Astrocyte (in vitro differentiated cells and primary cell): ENCODE measurements at regions not wholly inside any gene's neighbourhood (a gene's known extent, or its start where the extent isn't known, plus 50 kb on each side); places are given as distances from the start of the nearest gene placed in this dataset.

Experiments used
- DNase-seq: peaks from one replicate; pipeline ENCODE4 v3.0.0-alpha.2; 2010; ENCODE audit warnings: low read depth
- FAIRE-seq: peaks from 2 replicates; lab custom pipeline; 2011; peaks lifted over from hg19 to GRCh38; lab: Jason Lieb, UNC
- H2AFZ ChIP-seq: 2 replicates; pipeline ENCODE4 v1.6.0; 2012; ENCODE audit warnings: low read depth, low read length, inconsistent platforms
- H3K27ac ChIP-seq: 2 replicates; pipeline ENCODE4 v1.5.1; 2011; ENCODE audit warnings: low read depth, low read length, inconsistent platforms
- H3K27me3 ChIP-seq: 2 replicates; pipeline ENCODE4 v1.6.0; 2011; ENCODE audit warnings: low read length, inconsistent platforms; ENCODE audit not compliant: insufficient read depth
- H3K36me3 ChIP-seq: 2 replicates; pipeline ENCODE4 v1.5.1; 2011; ENCODE audit warnings: low read length, inconsistent platforms; ENCODE audit not compliant: insufficient read depth
- H3K4me1 ChIP-seq: 2 replicates; pipeline ENCODE4 v1.5.1; 2011; ENCODE audit warnings: low read length, inconsistent platforms; ENCODE audit not compliant: insufficient read depth
- H3K4me2 ChIP-seq: 2 replicates; pipeline ENCODE4 v1.6.0; 2012; ENCODE audit warnings: low read length, inconsistent platforms
- H3K4me3 ChIP-seq: 2 replicates; pipeline ENCODE4 v1.5.1; 2011; ENCODE audit warnings: low read depth, mild to moderate bottlenecking, low read length, inconsistent platforms; ENCODE audit not compliant: insufficient read depth
- H3K79me2 ChIP-seq: 2 replicates; pipeline ENCODE4 v1.6.0; 2012; ENCODE audit warnings: mild to moderate bottlenecking, low read length, inconsistent platforms; ENCODE audit not compliant: insufficient read depth
- H3K9ac ChIP-seq: 2 replicates; pipeline ENCODE4 v1.6.0; 2012; ENCODE audit warnings: mild to moderate bottlenecking, low read length, inconsistent platforms
- H3K9me3 ChIP-seq: 2 replicates; pipeline ENCODE4 v1.5.1; 2012; ENCODE audit warnings: low read depth, mild to moderate bottlenecking, low read length, inconsistent platforms; ENCODE audit not compliant: insufficient read depth
- H4K20me1 ChIP-seq: 2 replicates; pipeline ENCODE4 v1.6.0; 2012; ENCODE audit warnings: low read length, inconsistent platforms; ENCODE audit not compliant: insufficient read depth
- H3K27ac Mint-ChIP-seq: one replicate; pipeline ENCODE4 v1.8.0; 2021; ENCODE audit warnings: mild to moderate bottlenecking, mixed read lengths; ENCODE audit not compliant: unreplicated experiment
- H3K27me3 Mint-ChIP-seq: one replicate; pipeline ENCODE4 v1.8.0; 2021; ENCODE audit warnings: low read depth, mixed read lengths; ENCODE audit not compliant: unreplicated experiment
- H3K36me3 Mint-ChIP-seq: one replicate; pipeline ENCODE4 v1.8.0; 2021; ENCODE audit warnings: low read depth, mixed read lengths; ENCODE audit not compliant: unreplicated experiment
- H3K4me1 Mint-ChIP-seq: one replicate; pipeline ENCODE4 v1.8.0; 2021; ENCODE audit warnings: low read depth, mixed read lengths; ENCODE audit not compliant: unreplicated experiment
- H3K4me3 Mint-ChIP-seq: one replicate; pipeline ENCODE4 v1.8.0; 2021; ENCODE audit warnings: mild to moderate bottlenecking, moderate library complexity, mixed read lengths; ENCODE audit not compliant: unreplicated experiment
- H3K9me3 Mint-ChIP-seq: one replicate; pipeline ENCODE4 v1.8.0; 2021; ENCODE audit warnings: mild to moderate bottlenecking, mixed read lengths; ENCODE audit not compliant: unreplicated experiment
- EZH2 ChIP-seq: IDR thresholded peaks from 2 replicates; pipeline ENCODE4 v1.6.1; 2012; ENCODE audit warnings: mild to moderate bottlenecking, low read length, inconsistent platforms; ENCODE audit not compliant: insufficient read depth
- TF ChIP-seq, protein P1 (sequence below): IDR thresholded peaks from 2 replicates; pipeline ENCODE4 v1.5.1; 2011; ENCODE audit warnings: low read depth, mild to moderate bottlenecking, inconsistent platforms, low read length, moderate library complexity; ENCODE audit not compliant: insufficient read depth

DNA sequence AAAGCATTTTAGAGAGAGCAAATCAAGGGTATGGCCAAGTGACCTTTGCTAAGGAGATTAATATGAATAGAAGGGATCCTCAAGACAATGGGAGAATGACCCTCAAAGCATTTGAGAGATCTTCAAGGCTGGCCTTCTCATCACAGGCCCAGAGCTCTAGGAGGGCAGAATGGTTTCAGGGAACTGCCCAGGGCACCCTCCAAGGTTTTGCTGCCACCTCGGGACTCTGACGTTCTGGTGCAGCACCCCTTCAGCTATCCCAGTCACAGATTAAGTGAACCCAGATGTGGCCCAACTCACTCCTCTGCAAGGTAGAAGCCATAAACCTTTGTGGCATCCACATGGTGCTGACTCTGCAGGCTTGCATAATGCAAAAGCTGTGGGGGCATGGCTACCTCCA lies 209.3 kb downstream of the TLE3 start:
- FAIRE-seq: no peak
- Mint-ChIP-seq H3K4me3 (no peak overlapping the region), H3K4me1 (no peaks in the 10 kb centered on the region), H3K36me3 (peaks cover 3% of the 10 kb centered on the region), H3K27me3 (peaks cover 26% of the 10 kb centered on the region), H3K9me3 (peaks cover 10% of the 10 kb centered on the region), H3K27ac (no peak overlapping the region)
- no peak overlapping the region for H3K9ac ChIP-seq
- H3K79me2 ChIP-seq: no peaks in the 10 kb centered on the region
- H3K27me3 ChIP-seq: peaks cover 12% of the 10 kb centered on the region
- no peak overlapping the region for H2AFZ ChIP-seq
- DNase-seq: no peak
- TF ChIP-seq, protein P1, sequence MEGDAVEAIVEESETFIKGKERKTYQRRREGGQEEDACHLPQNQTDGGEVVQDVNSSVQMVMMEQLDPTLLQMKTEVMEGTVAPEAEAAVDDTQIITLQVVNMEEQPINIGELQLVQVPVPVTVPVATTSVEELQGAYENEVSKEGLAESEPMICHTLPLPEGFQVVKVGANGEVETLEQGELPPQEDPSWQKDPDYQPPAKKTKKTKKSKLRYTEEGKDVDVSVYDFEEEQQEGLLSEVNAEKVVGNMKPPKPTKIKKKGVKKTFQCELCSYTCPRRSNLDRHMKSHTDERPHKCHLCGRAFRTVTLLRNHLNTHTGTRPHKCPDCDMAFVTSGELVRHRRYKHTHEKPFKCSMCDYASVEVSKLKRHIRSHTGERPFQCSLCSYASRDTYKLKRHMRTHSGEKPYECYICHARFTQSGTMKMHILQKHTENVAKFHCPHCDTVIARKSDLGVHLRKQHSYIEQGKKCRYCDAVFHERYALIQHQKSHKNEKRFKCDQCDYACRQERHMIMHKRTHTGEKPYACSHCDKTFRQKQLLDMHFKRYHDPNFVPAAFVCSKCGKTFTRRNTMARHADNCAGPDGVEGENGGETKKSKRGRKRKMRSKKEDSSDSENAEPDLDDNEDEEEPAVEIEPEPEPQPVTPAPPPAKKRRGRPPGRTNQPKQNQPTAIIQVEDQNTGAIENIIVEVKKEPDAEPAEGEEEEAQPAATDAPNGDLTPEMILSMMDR: no peak
- no peak for TF ChIP-seq EZH2
- H4K20me1 ChIP-seq: no peaks in the 10 kb centered on the region
- H3K27ac ChIP-seq: no peak overlapping the region
- H3K36me3 ChIP-seq: no peaks in the 10 kb centered on the region
- H3K4me3 ChIP-seq: no peak overlapping the region
- H3K4me1 ChIP-seq: peaks cover 6% of the 10 kb centered on the region
- H3K4me2 ChIP-seq: no peak overlapping the region
- no peaks in the 10 kb centered on the region for H3K9me3 ChIP-seq

DNA sequence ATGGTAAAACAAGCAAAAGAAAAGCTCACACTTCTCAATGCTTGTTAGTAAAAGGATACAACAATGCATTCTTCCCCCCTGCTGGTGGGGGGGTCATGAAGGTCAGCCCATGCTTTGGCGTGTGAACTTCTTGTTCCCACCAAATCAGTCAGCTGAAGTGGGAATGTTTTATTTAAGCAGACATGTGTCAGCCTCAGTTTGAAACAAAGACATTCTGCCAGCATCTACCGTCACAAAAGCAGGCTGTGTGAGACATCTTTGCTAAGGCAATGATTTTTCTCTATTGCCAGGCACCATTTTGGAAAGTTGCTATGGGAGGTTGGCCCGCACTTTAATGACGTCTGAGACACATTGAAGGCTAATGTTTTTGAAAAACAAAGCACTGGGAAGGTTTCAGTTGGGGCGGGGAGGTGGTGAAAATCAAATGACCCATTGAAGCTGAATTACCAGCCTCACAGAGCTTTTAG lies 206.6 kb downstream of the TLE3 start:
- H4K20me1 ChIP-seq: no peaks in the 10 kb centered on the region
- TF ChIP-seq, protein P1: no peak
- TF ChIP-seq EZH2: no peak
- H3K9me3 ChIP-seq: no peaks in the 10 kb centered on the region
- no peak overlapping the region for H3K4me2 ChIP-seq
- peaks cover 2% of the 10 kb centered on the region for H3K36me3 Mint-ChIP-seq
- peaks cover 33% of the 10 kb centered on the region for H3K27me3 Mint-ChIP-seq
- no peak overlapping the region for H3K9ac ChIP-seq
- H3K4me1 Mint-ChIP-seq: peaks cover 5% of the 10 kb centered on the region
- DNase-seq: no peak
- no peaks in the 10 kb centered on the region for H3K4me1 ChIP-seq
- H3K4me3 ChIP-seq: no peak overlapping the region
- H3K9me3 Mint-ChIP-seq: peaks cover 13% of the 10 kb centered on the region
- no peaks in the 10 kb centered on the region for H3K36me3 ChIP-seq
- H3K27ac Mint-ChIP-seq: no peak overlapping the region
- no peaks in the 10 kb centered on the region for H3K79me2 ChIP-seq
- H3K4me3 Mint-ChIP-seq: no peak overlapping the region
- H2AFZ ChIP-seq: no peak overlapping the region
- no peak overlapping the region for H3K27ac ChIP-seq
- peaks cover 11% of the 10 kb centered on the region for H3K27me3 ChIP-seq
- no peak for FAIRE-seq

DNA sequence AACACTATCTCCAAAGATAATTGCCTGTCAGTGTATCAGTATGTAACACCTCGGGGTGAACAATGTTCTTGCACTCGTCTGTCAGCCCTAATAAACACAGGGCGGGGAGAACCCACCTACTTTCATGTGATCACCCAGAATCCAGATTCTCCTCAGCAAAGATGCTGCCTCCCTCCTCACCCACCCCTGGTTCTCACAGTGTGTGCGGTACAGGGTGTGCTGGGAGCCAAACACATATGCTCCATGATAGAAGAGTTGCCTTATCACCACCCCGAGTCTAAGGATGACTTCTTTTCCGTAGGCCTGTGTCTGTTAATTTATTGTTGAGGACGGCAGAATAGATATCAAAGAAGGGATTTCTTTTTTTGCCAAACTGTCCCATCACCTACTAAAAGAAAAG lies 206.1 kb downstream of the TLE3 start:
- peaks cover 36% of the 10 kb centered on the region for H3K27me3 Mint-ChIP-seq
- H3K27ac Mint-ChIP-seq: no peak overlapping the region

More for the DNA sequence above, 206.1 kb downstream of the TLE3 start:
- no peak overlapping the region for H3K9ac ChIP-seq
- Mint-ChIP-seq H3K4me3 (no peak overlapping the region), H3K36me3 (peaks cover 2% of the 10 kb centered on the region), H3K4me1 (peaks cover 5% of the 10 kb centered on the region), H3K9me3 (peaks cover 13% of the 10 kb centered on the region)
- H3K27ac ChIP-seq: no peak overlapping the region
- no peaks in the 10 kb centered on the region for H4K20me1 ChIP-seq
- H3K36me3 ChIP-seq: no peaks in the 10 kb centered on the region
- no peaks in the 10 kb centered on the region for H3K79me2 ChIP-seq
- TF ChIP-seq, protein P1: no peak
- TF ChIP-seq EZH2: no peak
- no peaks in the 10 kb centered on the region for H3K4me1 ChIP-seq
- FAIRE-seq (no peak), DNase-seq (no peak)
- H3K27me3 ChIP-seq: peaks cover 7% of the 10 kb centered on the region
- H3K4me2 ChIP-seq: no peak overlapping the region
- no peak overlapping the region for H2AFZ ChIP-seq
- no peaks in the 10 kb centered on the region for H3K9me3 ChIP-seq
- H3K4me3 ChIP-seq: no peak overlapping the region
